Parathyroid adenoma (tissue), 2 donors: ENCODE measurements at regions not wholly inside any gene's neighbourhood (a gene's known extent, or its start where the extent isn't known, plus 50 kb on each side); places are given as distances from the start of the nearest gene placed in this dataset.
"Not testable (repeated sequence)": the region's sequence is repeated elsewhere in the genome, so short reads cannot be mapped to it uniquely, and the experiment has no call there.

Experiments
- H2AFZ ChIP-seq: fragments of 300-600 bp; sonication (generic); one replicate; pipeline ENCODE4 v1.7.0; 2017; ENCODE audit warnings: antibody characterized with exemption, mild to moderate bottlenecking
- H3K27ac ChIP-seq: fragments of 300-600 bp; sonication (generic); one replicate; pipeline ENCODE4 v1.7.0; 2017
- H3K27me3 ChIP-seq: fragments of 300-600 bp; sonication (generic); one replicate; pipeline ENCODE4 v1.7.0; 2017; ENCODE audit warnings: low read length; ENCODE audit not compliant: control insufficient read depth, insufficient read depth
- H3K36me3 ChIP-seq: fragments of 300-600 bp; sonication (generic); one replicate; pipeline ENCODE4 v1.7.0; 2017; ENCODE audit warnings: low read length; ENCODE audit not compliant: control insufficient read depth, insufficient read depth
- H3K4me1 ChIP-seq: fragments of 300-600 bp; sonication (generic); one replicate; pipeline ENCODE4 v1.7.0; 2017; ENCODE audit warnings: control low read depth
- H3K4me2 ChIP-seq: fragments of 300-600 bp; sonication (generic); one replicate; pipeline ENCODE4 v1.7.0; 2017; ENCODE audit warnings: low read length
- H3K4me3 ChIP-seq: fragments of 300-600 bp; sonication (generic); one replicate; pipeline ENCODE4 v1.7.0; 2017; ENCODE audit warnings: low read depth, low read length
- H3K79me2 ChIP-seq: fragments of 300-600 bp; sonication (generic); one replicate; pipeline ENCODE4 v1.7.0; 2017; ENCODE audit warnings: control low read depth
- H3K9ac ChIP-seq: fragments of 300-600 bp; sonication (generic); one replicate; pipeline ENCODE4 v1.7.0; 2017; ENCODE audit warnings: mild to moderate bottlenecking
- H3K9me3 ChIP-seq: fragments of 300-600 bp; sonication (generic); one replicate; pipeline ENCODE4 v1.7.0; 2017; ENCODE audit warnings: low read length; ENCODE audit not compliant: control insufficient read depth
- TF ChIP-seq, protein P1 (sequence below): fragments of 300-600 bp; sonication (generic); IDR thresholded peaks from one replicate; pipeline ENCODE4 v1.7.0; 2017; ENCODE audit warnings: antibody characterized with exemption, mild to moderate bottlenecking
- donor health status: primary hyperparathyroidism.

DNA sequence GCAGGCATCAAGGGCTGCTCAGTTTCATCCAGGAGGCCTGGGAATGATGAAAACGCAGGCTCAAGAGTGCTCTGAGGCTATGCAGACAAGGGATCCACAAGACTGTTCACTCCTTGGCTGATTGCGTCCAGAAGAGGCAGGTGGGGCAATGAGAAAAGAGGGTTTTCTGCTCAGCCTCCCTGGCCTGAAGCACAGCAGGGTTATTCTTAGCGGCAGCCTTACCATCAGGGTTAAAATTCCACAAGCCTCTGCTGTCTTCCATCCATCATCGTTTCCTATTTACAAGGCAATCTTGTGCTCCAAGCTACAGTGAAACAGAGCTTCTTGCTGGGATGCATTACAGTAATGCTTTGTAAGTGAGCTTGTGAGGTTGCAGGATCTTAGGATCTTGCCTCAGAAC, 129.4 kb upstream of the SHH start:
- no peak overlapping the region for H3K4me2 ChIP-seq
- TF ChIP-seq, protein P1, sequence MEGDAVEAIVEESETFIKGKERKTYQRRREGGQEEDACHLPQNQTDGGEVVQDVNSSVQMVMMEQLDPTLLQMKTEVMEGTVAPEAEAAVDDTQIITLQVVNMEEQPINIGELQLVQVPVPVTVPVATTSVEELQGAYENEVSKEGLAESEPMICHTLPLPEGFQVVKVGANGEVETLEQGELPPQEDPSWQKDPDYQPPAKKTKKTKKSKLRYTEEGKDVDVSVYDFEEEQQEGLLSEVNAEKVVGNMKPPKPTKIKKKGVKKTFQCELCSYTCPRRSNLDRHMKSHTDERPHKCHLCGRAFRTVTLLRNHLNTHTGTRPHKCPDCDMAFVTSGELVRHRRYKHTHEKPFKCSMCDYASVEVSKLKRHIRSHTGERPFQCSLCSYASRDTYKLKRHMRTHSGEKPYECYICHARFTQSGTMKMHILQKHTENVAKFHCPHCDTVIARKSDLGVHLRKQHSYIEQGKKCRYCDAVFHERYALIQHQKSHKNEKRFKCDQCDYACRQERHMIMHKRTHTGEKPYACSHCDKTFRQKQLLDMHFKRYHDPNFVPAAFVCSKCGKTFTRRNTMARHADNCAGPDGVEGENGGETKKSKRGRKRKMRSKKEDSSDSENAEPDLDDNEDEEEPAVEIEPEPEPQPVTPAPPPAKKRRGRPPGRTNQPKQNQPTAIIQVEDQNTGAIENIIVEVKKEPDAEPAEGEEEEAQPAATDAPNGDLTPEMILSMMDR: no peak
- no peak overlapping the region for H3K4me3 ChIP-seq
- H3K9ac ChIP-seq: no peak overlapping the region
- H3K9me3 ChIP-seq: no peaks in the 10 kb centered on the region
- H3K4me1 ChIP-seq: no peaks in the 10 kb centered on the region
- no peaks in the 10 kb centered on the region for H3K36me3 ChIP-seq
- H2AFZ ChIP-seq: no peak overlapping the region
- H3K27ac ChIP-seq: no peak overlapping the region
- H3K27me3 ChIP-seq: no peaks in the 10 kb centered on the region
- H3K79me2 ChIP-seq: no peaks in the 10 kb centered on the region

DNA sequence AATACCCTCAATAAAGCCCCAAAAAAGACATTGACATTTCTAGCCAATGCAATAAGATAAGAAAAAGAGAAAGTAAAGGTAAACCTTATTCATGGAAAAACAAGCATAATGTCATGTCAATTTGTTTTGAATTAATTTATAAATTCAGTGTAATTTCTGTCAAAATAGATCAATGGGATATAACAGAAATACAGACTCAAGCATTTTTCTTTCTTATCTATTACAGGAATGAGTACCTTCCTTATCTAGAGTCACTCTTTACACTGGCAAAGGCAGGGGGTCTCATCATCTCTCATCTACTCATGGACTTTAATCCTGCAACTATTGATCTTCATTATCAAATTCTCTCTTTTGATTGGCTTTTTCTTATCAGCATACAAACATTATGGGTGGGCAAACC, 127.1 kb upstream of the SHH start:
- no peak overlapping the region for H3K9ac ChIP-seq
- TF ChIP-seq, protein P1: no peak
- no peak overlapping the region for H3K4me2 ChIP-seq
- H3K27me3 ChIP-seq: no peaks in the 10 kb centered on the region
- H3K27ac ChIP-seq: no peak overlapping the region
- no peaks in the 10 kb centered on the region for H3K36me3 ChIP-seq
- H3K9me3 ChIP-seq: no peaks in the 10 kb centered on the region
- H3K4me3 ChIP-seq: no peak overlapping the region
- no peaks in the 10 kb centered on the region for H3K79me2 ChIP-seq
- no peak overlapping the region for H2AFZ ChIP-seq
- no peaks in the 10 kb centered on the region for H3K4me1 ChIP-seq

DNA sequence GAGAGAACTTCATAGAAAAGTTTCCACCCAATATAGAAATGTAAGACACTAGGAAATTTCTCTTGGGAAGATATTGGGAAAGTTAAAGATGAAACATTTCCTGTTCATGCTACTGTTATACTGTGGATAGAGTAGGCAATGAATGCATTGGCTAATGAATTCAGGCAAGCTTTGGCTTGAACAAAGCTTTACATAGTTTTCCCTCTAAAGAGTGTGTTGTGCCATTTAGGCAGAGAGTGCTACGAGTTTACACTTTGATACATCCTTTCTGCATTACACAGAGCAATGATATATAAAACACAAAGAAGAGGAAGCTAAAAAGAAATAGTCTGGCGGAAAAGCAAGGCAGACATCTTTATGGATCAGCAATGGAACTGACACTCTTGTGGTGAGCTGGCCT, 125.9 kb upstream of the SHH start:
- no peaks in the 10 kb centered on the region for H3K36me3 ChIP-seq
- H3K9me3 ChIP-seq: no peaks in the 10 kb centered on the region
- no peaks in the 10 kb centered on the region for H3K27me3 ChIP-seq
- no peak overlapping the region for H3K4me3 ChIP-seq
- H3K9ac ChIP-seq: no peak overlapping the region
- TF ChIP-seq, protein P1: no peak
- H3K79me2 ChIP-seq: no peaks in the 10 kb centered on the region
- H2AFZ ChIP-seq: no peak overlapping the region
- no peak overlapping the region for H3K4me2 ChIP-seq
- H3K27ac ChIP-seq: no peak overlapping the region
- no peaks in the 10 kb centered on the region for H3K4me1 ChIP-seq

DNA sequence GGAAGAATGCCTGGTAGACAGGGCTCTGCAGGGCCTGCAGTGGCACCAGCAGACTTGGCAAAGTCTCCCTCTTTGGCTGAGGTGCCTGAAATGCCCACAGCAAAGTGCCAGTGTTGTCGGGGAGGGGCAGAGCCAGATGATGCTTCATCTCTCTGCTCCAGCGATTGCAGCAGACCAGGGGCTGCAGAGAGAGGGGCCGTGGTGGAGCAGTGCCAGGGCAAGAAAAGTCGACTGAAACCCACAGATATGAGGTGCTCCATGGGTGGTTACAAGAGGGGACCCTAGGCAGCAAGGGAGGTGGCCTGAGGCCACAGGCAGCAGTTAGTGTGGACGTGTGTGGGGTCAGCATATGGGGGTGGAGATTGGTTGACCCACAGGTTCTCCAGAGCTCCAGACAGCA, 123.5 kb upstream of the SHH start:
- H2AFZ ChIP-seq: no peak overlapping the region
- H3K4me3 ChIP-seq: no peak overlapping the region
- H3K79me2 ChIP-seq: no peaks in the 10 kb centered on the region
- no peak overlapping the region for H3K4me2 ChIP-seq
- H3K27me3 ChIP-seq: no peaks in the 10 kb centered on the region
- H3K9me3 ChIP-seq: no peaks in the 10 kb centered on the region
- TF ChIP-seq, protein P1: no peak
- no peak overlapping the region for H3K27ac ChIP-seq
- H3K4me1 ChIP-seq: no peaks in the 10 kb centered on the region
- no peak overlapping the region for H3K9ac ChIP-seq
- H3K36me3 ChIP-seq: no peaks in the 10 kb centered on the region

DNA sequence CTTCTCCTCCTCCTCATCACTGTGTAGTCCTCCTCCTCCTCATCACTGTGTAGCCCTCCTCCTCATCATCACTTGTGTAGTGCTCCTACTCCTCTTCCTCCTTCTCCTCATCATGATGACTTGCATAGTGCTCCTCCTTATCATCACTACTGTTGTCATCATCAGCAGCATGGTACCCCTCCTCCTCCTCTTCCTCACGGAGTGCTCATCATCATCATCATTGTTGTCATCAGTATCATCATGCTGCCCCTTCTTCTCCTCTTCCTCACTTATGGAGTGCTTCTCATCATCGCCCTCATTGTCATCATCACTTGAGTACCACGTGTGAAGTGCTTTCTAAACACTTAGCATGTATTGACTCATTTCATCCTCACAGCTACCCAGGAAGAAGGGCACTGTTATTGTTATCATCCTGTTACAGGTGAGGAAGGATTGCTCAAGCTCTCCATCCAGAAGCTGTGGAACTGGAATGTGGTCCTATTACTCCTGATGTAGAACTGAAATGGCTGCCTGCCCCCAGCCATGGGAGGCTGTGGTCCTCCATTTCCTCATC, 122.8 kb upstream of the SHH start:
- Histone ChIP-seq H3K4me2 (no peak overlapping the region), H3K27me3 (no peaks in the 10 kb centered on the region), H3K4me1 (no peaks in the 10 kb centered on the region), H3K9me3 (no peaks in the 10 kb centered on the region), H3K9ac (no peak overlapping the region), H3K79me2 (no peaks in the 10 kb centered on the region), H3K4me3 (no peak overlapping the region), H3K27ac (no peak overlapping the region), H3K36me3 (no peaks in the 10 kb centered on the region), H2AFZ (no peak overlapping the region)
- TF ChIP-seq, protein P1: no peak

DNA sequence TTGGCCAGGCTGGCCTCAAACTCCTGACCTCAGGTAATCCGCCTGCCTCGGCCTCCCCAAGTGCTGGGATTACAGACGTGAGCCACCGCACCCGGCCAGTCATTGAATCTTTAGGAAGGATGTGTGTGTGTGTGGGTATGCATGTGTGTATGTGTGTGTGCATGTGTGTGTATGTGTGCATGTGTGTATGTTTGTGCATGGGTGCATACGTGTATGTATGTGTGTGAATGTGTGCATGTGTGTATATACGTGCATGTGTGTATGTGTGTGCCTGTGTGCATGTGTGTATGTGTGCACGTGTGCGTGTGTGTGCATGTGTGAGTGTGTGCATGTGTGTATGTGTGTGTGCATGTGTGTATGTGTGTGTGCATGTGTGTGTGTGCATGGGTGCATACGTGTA, 120.1 kb upstream of the SHH start:
- H3K9me3 ChIP-seq, H3K27me3 ChIP-seq, H3K4me3 ChIP-seq, H3K79me2 ChIP-seq, H3K4me2 ChIP-seq, H3K9ac ChIP-seq, H2AFZ ChIP-seq, H3K27ac ChIP-seq, H3K36me3 ChIP-seq, H3K4me1 ChIP-seq: not testable (repeated sequence)
